IPS-18a (cell line): ENCODE measurements at regions not wholly inside any gene's neighbourhood (a gene's known extent, or its start where the extent isn't known, plus 50 kb on each side); places are given as distances from the start of the nearest gene placed in this dataset.
"Not testable (repeated sequence)": the region's sequence is repeated elsewhere in the genome, so short reads cannot be mapped to it uniquely, and the experiment has no call there.

ENCODE experiments used
- H3K27ac ChIP-seq: one replicate; pipeline ENCODE4 v1.5.1; 2013; ENCODE audit warnings: low read length
- H3K27me3 ChIP-seq: one replicate; pipeline ENCODE4 v1.6.1; 2013; ENCODE audit warnings: mild to moderate bottlenecking, low read length; ENCODE audit not compliant: control insufficient read depth, insufficient read depth
- H3K36me3 ChIP-seq: one replicate; pipeline ENCODE4 v1.6.1; 2013; ENCODE audit warnings: low read depth, low read length; ENCODE audit not compliant: control insufficient read depth
- H3K4me1 ChIP-seq: one replicate; pipeline ENCODE4 v1.6.1; 2013; ENCODE audit warnings: low read depth, low read length; ENCODE audit not compliant: control insufficient read depth
- H3K4me3 ChIP-seq: one replicate; pipeline ENCODE4 v1.5.1; 2013; ENCODE audit warnings: low read length
- H3K9ac ChIP-seq: one replicate; pipeline ENCODE4 v1.6.1; 2013; ENCODE audit warnings: mild to moderate bottlenecking, low read length, moderate library complexity
- H3K9me3 ChIP-seq: one replicate; pipeline ENCODE4 v1.6.1; 2013; ENCODE audit warnings: low read depth, low read length; ENCODE audit not compliant: control insufficient read depth

GRCh38 chr2:23029111-23029510, 355.9 kb upstream of the KLHL29 start:
- H3K4me3 ChIP-seq, result no peak overlapping the region
- H3K36me3 ChIP-seq, result no peaks in the 10 kb centered on the region
- no peak overlapping the region for H3K27ac ChIP-seq
- no peaks in the 10 kb centered on the region for H3K4me1 ChIP-seq
- H3K9me3 ChIP-seq, result no peaks in the 10 kb centered on the region
- no peak overlapping the region for H3K9ac ChIP-seq
- no peaks in the 10 kb centered on the region for H3K27me3 ChIP-seq

DNA sequence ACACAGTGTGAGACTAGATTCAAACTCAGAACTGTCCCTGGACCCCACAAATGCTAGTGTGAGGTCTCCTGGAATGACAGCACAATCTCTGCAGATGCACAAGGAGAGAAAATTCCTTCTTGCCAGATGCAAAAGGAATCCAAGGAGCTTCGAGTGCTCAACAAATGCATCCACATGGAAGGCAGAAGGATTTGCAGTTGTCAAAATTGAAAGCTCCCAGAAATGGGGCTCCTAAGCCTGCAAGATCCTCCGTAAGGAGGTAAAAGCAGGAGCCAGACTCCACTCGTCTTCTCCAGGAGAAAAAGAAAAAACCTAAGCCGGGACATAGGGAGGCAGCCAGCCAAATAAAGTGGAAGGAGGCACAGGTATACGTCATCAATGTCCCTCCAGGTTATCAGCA, 355.0 kb upstream of the KLHL29 start:
- Histone ChIP-seq H3K27me3 (no peaks in the 10 kb centered on the region), H3K4me3 (no peak overlapping the region), H3K9me3 (no peaks in the 10 kb centered on the region), H3K27ac (no peak overlapping the region), H3K36me3 (no peaks in the 10 kb centered on the region), H3K9ac (no peak overlapping the region), H3K4me1 (peaks cover 6% of the 10 kb centered on the region)

DNA sequence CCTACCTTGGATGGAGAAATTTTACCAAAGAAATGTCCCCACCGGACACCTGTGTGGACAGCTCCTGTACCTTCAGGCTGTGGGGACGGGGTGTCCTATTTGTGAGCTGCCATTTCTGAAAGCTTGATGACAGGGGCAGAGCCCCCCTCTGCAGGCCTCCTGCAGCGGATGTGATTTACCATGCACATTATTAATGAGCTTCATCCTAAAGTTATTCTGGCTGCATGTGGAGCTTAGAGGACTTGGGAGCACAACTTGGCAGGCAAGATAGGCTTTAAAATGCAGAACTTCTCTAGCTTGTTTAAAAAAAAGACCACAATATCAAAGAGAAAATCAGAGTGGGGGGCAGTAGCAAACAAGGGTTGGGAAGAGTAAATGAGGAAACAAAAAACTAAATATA, 350.0 kb upstream of the KLHL29 start:
- Histone ChIP-seq H3K27me3 (no peaks in the 10 kb centered on the region), H3K4me1 (peaks cover 15% of the 10 kb centered on the region), H3K27ac (no peak overlapping the region), H3K36me3 (no peaks in the 10 kb centered on the region), H3K9ac (no peak overlapping the region), H3K4me3 (no peak overlapping the region), H3K9me3 (no peaks in the 10 kb centered on the region)

GRCh38 chr2:23036629-23037028, 348.4 kb upstream of the KLHL29 start:
- peaks cover 15% of the 10 kb centered on the region for H3K4me1 ChIP-seq
- no peak overlapping the region for H3K9ac ChIP-seq
- no peaks in the 10 kb centered on the region for H3K36me3 ChIP-seq
- H3K9me3 ChIP-seq, result no peaks in the 10 kb centered on the region
- H3K27ac ChIP-seq, result no peak overlapping the region
- no peak overlapping the region for H3K4me3 ChIP-seq
- no peaks in the 10 kb centered on the region for H3K27me3 ChIP-seq

DNA sequence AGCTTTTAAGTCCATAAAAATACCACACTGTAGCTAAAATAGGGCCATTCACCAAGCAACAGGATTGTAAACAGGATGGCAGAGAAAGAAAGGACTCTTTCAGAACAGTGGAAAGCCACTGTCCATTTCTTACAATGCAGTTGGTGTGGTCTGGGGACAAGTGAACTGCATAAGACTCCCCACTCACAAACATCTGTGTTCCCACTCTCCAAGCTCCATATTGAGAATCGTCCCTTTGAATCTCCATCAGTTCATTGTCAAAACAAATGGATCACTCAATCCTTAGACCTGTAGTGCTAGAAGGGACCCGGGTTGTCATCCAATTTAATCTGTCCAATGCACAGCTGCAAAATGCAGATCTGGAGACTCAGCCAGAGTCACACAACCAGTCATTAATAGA, 347.4 kb upstream of the KLHL29 start:
- no peaks in the 10 kb centered on the region for H3K27me3 ChIP-seq
- H3K9me3 ChIP-seq, result no peaks in the 10 kb centered on the region
- H3K4me1 ChIP-seq, result peaks cover 15% of the 10 kb centered on the region
- no peak overlapping the region for H3K27ac ChIP-seq
- H3K9ac ChIP-seq, result no peak overlapping the region
- no peaks in the 10 kb centered on the region for H3K36me3 ChIP-seq
- H3K4me3 ChIP-seq, result no peak overlapping the region

GRCh38 chr2:23041443-23041842, 343.5 kb upstream of the KLHL29 start:
- Histone ChIP-seq H3K4me1 (no peaks in the 10 kb centered on the region), H3K4me3 (no peak overlapping the region), H3K36me3 (no peaks in the 10 kb centered on the region), H3K27me3 (no peaks in the 10 kb centered on the region), H3K9me3 (no peaks in the 10 kb centered on the region), H3K9ac (no peak overlapping the region), H3K27ac (no peak overlapping the region)

DNA sequence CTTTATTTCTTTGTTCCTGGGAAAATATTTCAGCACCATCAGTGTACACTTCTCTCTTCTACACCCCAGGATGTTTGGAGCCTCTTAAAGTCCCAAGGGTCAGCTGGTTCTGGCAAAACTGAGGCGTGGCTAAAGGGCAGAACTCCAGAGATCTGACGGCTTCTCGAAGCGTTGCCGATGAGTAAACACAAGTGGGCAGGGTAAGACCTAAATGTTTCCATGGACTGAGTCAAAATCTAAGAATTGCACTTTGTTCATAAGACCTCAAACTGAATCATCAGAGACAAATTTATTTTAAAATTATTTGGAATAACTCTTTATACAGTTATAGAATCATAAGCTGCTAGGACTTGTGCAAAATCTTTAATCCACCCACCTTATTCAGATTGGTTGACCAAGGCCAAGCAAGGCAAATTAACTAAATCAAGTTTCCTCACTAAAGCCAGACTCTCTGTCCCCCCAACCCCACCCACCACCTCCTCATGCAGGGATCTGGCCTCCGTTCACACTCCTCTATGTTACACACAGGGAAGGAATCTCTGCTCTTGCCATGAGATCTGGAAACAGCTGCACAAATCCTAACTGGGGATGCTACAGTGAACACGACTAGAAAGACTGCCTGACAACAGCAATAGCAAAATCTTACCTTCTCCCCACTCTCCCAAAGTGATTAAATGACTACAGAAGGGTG, 342.6 kb upstream of the KLHL29 start:
- no peaks in the 10 kb centered on the region for H3K36me3 ChIP-seq
- H3K27me3 ChIP-seq, result no peaks in the 10 kb centered on the region
- no peaks in the 10 kb centered on the region for H3K9me3 ChIP-seq
- H3K9ac ChIP-seq, result no peak overlapping the region
- H3K4me3 ChIP-seq, result no peak overlapping the region
- no peak overlapping the region for H3K27ac ChIP-seq
- no peaks in the 10 kb centered on the region for H3K4me1 ChIP-seq

GRCh38 chr2:23050388-23050787, 334.6 kb upstream of the KLHL29 start:
- Histone ChIP-seq H3K9ac (no peak overlapping the region), H3K27ac (no peak overlapping the region), H3K9me3 (no peaks in the 10 kb centered on the region), H3K36me3 (no peaks in the 10 kb centered on the region), H3K4me1 (peaks cover 5% of the 10 kb centered on the region), H3K27me3 (no peaks in the 10 kb centered on the region), H3K4me3 (no peak overlapping the region)

DNA sequence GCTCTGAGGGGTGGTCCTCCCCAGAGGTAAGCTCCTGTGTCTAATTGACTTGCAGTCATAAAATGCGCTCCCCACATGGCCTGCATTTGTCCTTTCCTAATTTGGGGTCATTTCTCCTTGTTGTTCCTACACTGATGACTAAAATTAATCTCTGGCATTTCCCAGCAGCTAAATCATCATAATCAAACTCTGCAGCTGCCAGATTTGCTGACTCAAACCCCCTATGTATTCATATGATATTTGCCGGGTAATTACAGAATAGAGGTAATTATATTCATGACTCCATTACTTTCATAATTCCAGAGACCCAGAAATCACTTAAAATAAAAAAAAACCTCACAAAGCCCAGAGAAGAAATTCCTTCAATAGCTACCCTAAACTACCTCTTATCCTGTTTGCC, 331.4 kb upstream of the KLHL29 start:
- Histone ChIP-seq H3K27ac (no peak overlapping the region), H3K9me3 (no peaks in the 10 kb centered on the region), H3K4me3 (no peak overlapping the region), H3K36me3 (no peaks in the 10 kb centered on the region), H3K9ac (no peak overlapping the region), H3K4me1 (peaks cover 5% of the 10 kb centered on the region), H3K27me3 (no peaks in the 10 kb centered on the region)

DNA sequence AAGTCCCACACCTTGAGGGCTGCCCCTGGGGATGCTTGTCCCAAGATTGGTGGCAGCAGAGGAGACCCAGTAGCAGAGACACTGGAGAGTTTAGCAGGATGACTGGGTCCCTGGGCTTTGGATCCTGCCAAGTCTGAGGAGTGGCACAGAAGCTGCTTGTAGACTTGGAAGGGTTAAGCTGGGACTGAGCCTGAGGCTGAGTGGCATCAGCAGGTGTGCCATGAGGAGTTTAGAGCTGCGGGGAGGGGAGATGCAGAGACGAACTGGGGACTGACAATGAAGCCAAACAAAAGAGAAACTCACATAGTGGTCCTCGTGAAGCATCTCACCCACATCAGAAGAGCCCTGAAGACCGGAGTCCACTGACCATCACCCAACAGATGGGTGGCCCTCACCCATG, 329.7 kb upstream of the KLHL29 start:
- no peak overlapping the region for H3K27ac ChIP-seq
- H3K9ac ChIP-seq, result no peak overlapping the region
- H3K36me3 ChIP-seq, result no peaks in the 10 kb centered on the region
- no peaks in the 10 kb centered on the region for H3K9me3 ChIP-seq
- H3K4me1 ChIP-seq, result peaks cover 1% of the 10 kb centered on the region
- H3K4me3 ChIP-seq, result no peak overlapping the region
- H3K27me3 ChIP-seq, result no peaks in the 10 kb centered on the region

DNA sequence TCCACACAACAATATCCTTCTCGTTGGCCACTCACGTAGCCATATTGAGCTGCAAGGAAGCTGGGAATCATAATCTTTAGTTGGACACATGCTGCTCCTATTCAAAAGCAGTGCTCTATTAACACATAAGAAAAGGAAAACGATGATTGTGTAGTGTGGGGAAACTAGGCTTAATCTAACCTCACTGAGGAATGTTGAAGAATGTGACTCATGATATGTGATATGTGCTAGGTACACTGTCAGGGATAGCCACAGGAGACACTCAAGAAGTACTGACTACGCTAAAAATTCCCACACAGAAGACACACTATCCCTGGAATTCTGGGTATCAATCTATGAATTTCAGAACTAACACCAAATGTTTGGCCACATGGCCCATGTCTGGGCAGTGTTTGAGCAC, 328.1 kb upstream of the KLHL29 start:
- not testable (repeated sequence) for H3K27ac ChIP-seq, H3K36me3 ChIP-seq, H3K4me1 ChIP-seq, H3K27me3 ChIP-seq, H3K9ac ChIP-seq, H3K4me3 ChIP-seq, H3K9me3 ChIP-seq

- Histone ChIP-seq H3K4me3 (no peak overlapping the region), H3K9ac (no peak overlapping the region), H3K27ac (no peak overlapping the region), H3K36me3 (no peaks in the 10 kb centered on the region), H3K9me3 (no peaks in the 10 kb centered on the region), H3K27me3 (no peaks in the 10 kb centered on the region), H3K4me1 (no peaks in the 10 kb centered on the region)
Measured at GRCh38 chr2:23058435-23058834, 326.5 kb upstream of the KLHL29 start.
